Osteocyte (in vitro differentiated cells): ENCODE measurements at regions not wholly inside any gene's neighbourhood (a gene's known extent, or its start where the extent isn't known, plus 50 kb on each side); places are given as distances from the start of the nearest gene placed in this dataset.

Experiments
- DNase-seq: peaks from one replicate; pipeline ENCODE4 v3.0.0; 2021; ENCODE audit warnings: mixed read lengths; ENCODE audit not compliant: unreplicated experiment; ENCODE audit errors: extremely low spot score
- H3K27ac Mint-ChIP-seq: one replicate; pipeline ENCODE4 v1.8.0; 2021; ENCODE audit warnings: mild to moderate bottlenecking, mixed read lengths; ENCODE audit not compliant: unreplicated experiment
- H3K27me3 Mint-ChIP-seq: one replicate; pipeline ENCODE4 v1.8.0; 2021; ENCODE audit warnings: mixed read lengths; ENCODE audit not compliant: unreplicated experiment
- H3K36me3 Mint-ChIP-seq: one replicate; pipeline ENCODE4 v1.8.0; 2021; ENCODE audit warnings: mixed read lengths; ENCODE audit not compliant: unreplicated experiment
- H3K4me1 Mint-ChIP-seq: one replicate; pipeline ENCODE4 v1.8.0; 2021; ENCODE audit warnings: mixed read lengths; ENCODE audit not compliant: unreplicated experiment
- H3K4me3 Mint-ChIP-seq: one replicate; pipeline ENCODE4 v1.8.0; 2021; ENCODE audit warnings: mild to moderate bottlenecking, moderate library complexity, mixed read lengths; ENCODE audit not compliant: unreplicated experiment
- H3K9me3 Mint-ChIP-seq: one replicate; pipeline ENCODE4 v1.8.0; 2021; ENCODE audit warnings: mixed read lengths; ENCODE audit not compliant: unreplicated experiment
- CTCF ChIP-seq: fragments of 200-600 bp; sonication (generic); IDR thresholded peaks from 2 replicates; pipeline ENCODE4 v1.5.0; 2021; ENCODE audit warnings: antibody characterized with exemption, mild to moderate bottlenecking, moderate library complexity

- Mint-ChIP-seq H3K27ac (no peak overlapping the region), H3K27me3 (no peaks in the 10 kb centered on the region), H3K4me1 (no peaks in the 10 kb centered on the region), H3K9me3 (no peaks in the 10 kb centered on the region), H3K4me3 (no peak overlapping the region), H3K36me3 (no peaks in the 10 kb centered on the region)
- no peak for DNase-seq
- TF ChIP-seq CTCF = no peak
Observed at GRCh38 chr9:117612317-117612716, 91.9 kb upstream of the TLR4 start.

GRCh38 chr9:117597977-117598376 lies 106.2 kb upstream of the TLR4 start:
- Mint-ChIP-seq H3K27ac (no peak overlapping the region), H3K4me3 (no peak overlapping the region), H3K4me1 (no peaks in the 10 kb centered on the region), H3K9me3 (peaks cover 12% of the 10 kb centered on the region), H3K27me3 (no peaks in the 10 kb centered on the region), H3K36me3 (no peaks in the 10 kb centered on the region)
- DNase-seq = no peak
- no peak for TF ChIP-seq CTCF

GRCh38 chr9:117596678-117597077 lies 107.5 kb upstream of the TLR4 start:
- Mint-ChIP-seq H3K4me3 (no peak overlapping the region), H3K9me3 (peaks cover 12% of the 10 kb centered on the region)

GRCh38 chr9:117595650-117596049 lies 108.6 kb upstream of the TLR4 start:
- no peaks in the 10 kb centered on the region for H3K27me3 Mint-ChIP-seq
- no peak for TF ChIP-seq CTCF
- H3K4me1 Mint-ChIP-seq = no peaks in the 10 kb centered on the region
- peaks cover 5% of the 10 kb centered on the region for H3K9me3 Mint-ChIP-seq
- H3K27ac Mint-ChIP-seq = no peak overlapping the region
- no peaks in the 10 kb centered on the region for H3K36me3 Mint-ChIP-seq
- no peak overlapping the region for H3K4me3 Mint-ChIP-seq
- no peak for DNase-seq

More at GRCh38 chr9:117596678-117597077, 107.5 kb upstream of the TLR4 start:
- H3K27ac Mint-ChIP-seq = no peak overlapping the region
- H3K4me1 Mint-ChIP-seq = no peaks in the 10 kb centered on the region
- DNase-seq = no peak
- H3K36me3 Mint-ChIP-seq = no peaks in the 10 kb centered on the region
- no peaks in the 10 kb centered on the region for H3K27me3 Mint-ChIP-seq
- no peak for TF ChIP-seq CTCF

GRCh38 chr9:117587263-117587662 lies 116.9 kb upstream of the TLR4 start:
- Mint-ChIP-seq H3K4me3 (no peak overlapping the region), H3K9me3 (peaks cover 4% of the 10 kb centered on the region), H3K27ac (no peak overlapping the region), H3K4me1 (no peaks in the 10 kb centered on the region), H3K27me3 (no peaks in the 10 kb centered on the region), H3K36me3 (no peaks in the 10 kb centered on the region)
- no peak for DNase-seq
- TF ChIP-seq CTCF = no peak
